GM21723 (cell line): ENCODE measurements at regions not wholly inside any gene's neighbourhood (a gene's known extent, or its start where the extent isn't known, plus 50 kb on each side); places are given as distances from the start of the nearest gene placed in this dataset.
"Not testable (repeated sequence)": the region's sequence is repeated elsewhere in the genome, so short reads cannot be mapped to it uniquely, and the experiment has no call there.

Experiments used
- ATAC-seq: cut with Tn5 transposase; IDR thresholded peaks from one replicate; pipeline ENCODE4 v1.9.1; 2021; ENCODE audit warnings: mild to moderate bottlenecking, moderate library complexity; ENCODE audit not compliant: unreplicated experiment

- ATAC-seq, result not testable (repeated sequence)
Measured at GRCh38 chr7:89616829-89617228, 537.4 kb upstream of the STEAP1 start.

DNA sequence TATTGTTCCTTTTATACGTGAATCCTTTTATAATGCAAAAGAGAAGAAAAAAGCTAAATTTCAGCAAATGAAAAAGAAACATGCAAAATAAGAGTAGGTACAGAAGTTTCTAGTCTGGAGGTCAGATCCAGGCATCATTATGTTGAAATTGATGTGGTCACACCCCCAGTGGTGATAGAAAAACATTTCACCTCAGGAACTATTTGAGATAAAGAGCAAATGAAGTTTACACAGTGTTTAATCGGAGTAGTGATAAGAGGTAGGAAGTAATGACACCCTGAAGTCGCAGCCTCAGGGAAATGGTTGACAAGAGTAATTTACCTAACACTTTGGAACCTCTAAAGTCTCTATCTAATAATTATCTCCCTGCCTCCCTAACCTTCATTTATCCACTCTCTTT, 536.0 kb upstream of the STEAP1 start:
- no peak for ATAC-seq

- ATAC-seq, result no peak
Measured at GRCh38 chr7:89621925-89622641, 532.2 kb upstream of the STEAP1 start.

DNA sequence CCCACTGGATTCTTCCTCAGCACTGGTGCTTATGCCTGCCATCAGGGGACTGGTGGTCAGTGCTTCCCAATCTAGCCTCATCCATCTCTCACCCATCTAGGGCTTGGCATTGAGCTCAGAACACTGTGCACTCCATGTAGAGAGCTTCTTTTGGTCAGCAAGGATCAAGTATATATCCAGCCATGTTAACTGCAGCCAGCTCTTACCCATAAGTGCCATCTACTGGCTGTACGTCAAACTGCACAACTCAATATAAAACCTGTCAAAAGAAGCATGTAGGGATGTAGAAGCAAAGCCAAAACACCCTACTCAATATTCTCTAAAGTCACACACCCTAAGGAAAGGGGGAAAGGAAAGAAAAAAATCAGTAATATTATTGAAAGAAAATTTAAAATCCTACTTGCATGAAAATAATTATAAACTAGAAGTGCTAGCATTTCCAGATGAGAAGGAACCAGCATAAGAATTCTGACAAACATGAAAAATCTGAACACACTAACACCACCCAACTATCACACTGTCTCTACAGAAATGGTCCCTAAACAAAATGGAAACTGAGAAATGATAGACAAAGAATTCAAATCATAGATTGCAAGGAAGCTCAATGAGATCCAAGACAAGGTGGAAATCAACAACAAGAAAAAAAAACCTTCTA, 531.1 kb upstream of the STEAP1 start:
- ATAC-seq, result peak; percentile 90

- not testable (repeated sequence) for ATAC-seq
Measured at GRCh38 chr7:89624155-89624554, 530.1 kb upstream of the STEAP1 start.

DNA sequence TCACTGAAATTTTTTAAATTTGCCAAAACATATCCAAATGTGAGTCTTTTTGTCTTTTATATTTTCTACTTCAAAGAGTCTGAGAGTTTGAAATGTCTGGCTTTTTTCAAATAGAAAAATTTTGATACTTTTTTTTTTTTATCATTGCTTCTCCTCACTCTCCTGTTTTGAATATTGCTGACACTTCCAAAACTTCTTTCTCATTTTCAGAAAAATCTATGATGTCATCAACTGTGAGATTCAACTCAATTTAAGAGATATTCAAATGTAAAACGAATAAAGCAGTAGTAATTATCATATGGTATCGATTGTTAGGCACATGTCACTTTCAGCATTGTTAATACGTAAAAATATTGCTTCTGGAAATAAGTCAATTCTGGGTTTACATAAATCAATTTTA, 505.8 kb upstream of the STEAP1 start:
- ATAC-seq, result no peak

GRCh38 chr7:89655946-89656345, 498.3 kb upstream of the STEAP1 start:
- ATAC-seq, result no peak

DNA sequence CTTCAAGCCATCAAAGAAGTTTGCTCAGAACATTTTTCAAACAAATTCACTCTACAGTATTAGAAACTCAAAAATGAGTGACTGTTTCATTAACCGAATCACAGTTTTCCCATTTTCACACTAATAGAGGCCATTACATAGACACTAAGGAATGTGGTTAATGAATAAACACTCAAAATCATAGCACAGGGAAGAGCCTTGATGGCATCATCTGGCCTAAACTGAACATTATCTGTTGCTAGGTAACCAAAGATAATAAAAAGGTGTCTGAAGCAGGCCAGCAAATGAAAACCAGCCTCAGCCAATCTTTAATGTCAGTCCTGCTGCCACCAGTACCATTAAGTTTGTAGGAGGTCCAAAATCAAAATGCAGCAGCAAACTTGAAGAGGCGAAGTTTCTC, 492.4 kb upstream of the STEAP1 start:
- ATAC-seq, result no peak

- no peak for ATAC-seq
Measured at GRCh38 chr7:89666136-89666835, 488.0 kb upstream of the STEAP1 start.

DNA sequence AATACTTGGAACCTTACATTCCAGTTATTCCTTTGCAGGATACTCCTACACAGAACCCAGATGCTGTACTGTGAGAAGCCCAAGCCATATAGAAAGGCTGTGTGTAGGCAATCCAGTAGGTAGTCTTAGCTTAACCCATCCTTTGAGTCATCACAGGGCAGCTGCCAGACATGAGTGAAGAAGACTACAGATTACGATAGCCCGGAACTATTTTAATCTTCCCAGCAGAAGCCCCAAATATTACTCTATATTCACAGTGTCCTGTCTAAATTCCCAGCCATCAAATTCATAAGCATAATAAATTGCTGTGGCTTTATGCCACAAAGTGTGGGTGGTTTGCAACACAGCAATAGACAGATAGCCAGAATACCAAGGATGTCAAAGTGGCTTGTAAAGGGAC, 474.1 kb upstream of the STEAP1 start:
- ATAC-seq, result no peak

- ATAC-seq, result no peak
Measured at GRCh38 chr7:89681448-89681847, 472.8 kb upstream of the STEAP1 start.

DNA sequence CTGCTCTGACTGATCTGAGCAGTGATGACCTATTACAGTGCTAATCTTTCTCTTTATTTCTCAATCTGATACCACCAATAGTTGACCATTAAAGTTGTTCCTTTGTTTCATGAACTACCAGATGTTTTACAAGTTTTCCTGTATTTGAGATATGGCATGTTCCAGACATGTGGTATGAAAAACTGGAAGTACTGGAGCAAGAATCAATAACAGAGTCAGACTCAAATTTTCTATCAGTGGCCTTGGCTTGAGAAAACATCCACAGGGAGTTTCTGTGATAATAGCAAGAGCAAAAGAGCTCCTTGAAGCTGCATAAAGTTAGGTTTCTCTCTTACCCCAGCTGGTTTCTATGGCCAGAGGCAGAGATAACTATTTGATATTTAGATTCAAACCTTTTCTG, 469.0 kb upstream of the STEAP1 start:
- ATAC-seq, result no peak

DNA sequence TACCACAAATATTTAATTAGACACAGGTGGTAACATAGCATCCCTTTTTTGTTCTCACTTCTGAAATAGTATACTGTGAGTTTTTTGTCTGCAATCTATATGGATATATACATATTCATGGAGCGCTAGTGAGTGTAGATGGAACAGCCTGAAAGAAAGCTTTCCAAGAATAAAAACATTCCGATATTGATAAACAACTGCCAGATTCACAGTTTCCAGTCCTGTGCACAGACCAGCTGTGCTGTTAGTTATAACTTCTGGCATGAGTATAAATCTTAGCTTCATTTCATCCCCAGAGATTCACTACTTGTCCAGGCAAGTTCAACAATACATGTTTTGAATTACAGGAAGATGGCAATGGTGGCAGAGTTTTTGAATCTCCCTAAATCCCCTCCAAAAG, 467.1 kb upstream of the STEAP1 start:
- no peak for ATAC-seq

- ATAC-seq, result no peak
Measured at GRCh38 chr7:89695241-89695640, 459.0 kb upstream of the STEAP1 start.

DNA sequence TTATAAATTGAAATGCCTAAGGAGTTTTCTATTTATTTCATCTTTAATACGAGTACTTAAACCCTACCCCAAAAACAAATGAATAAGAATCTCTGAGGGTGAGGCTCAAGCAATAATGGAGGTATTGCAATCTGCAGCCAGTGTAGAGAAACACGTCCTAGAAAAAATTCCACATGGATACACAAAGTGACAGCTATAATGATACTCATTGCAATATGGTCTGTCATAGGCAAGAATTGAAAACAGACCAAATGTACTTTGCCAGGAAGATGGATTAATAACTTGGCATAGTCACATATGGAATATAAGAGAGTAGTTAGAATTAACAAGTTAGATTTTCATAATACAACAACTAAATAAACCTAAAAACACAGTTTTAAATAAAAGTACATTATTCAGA, 440.1 kb upstream of the STEAP1 start:
- no peak for ATAC-seq

GRCh38 chr7:89718941-89719340, 435.3 kb upstream of the STEAP1 start:
- not testable (repeated sequence) for ATAC-seq

DNA sequence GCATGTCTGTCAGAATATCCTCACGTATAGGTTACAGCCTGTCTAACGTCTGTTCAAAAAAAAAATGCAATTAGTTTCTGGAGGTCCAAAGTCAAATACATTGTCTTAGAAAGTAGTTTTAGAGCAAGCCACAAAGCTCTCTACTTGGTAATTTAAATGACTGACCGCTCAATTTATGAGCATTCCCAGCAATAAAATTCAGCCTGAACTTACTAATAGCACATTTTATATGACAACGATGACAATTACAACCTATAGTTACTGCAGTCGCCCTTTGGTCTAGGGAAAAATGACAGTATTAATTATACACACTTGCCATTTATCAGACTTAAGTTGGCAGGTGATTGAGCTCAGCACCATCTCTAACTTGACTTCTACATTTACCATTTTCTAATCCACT, 425.8 kb upstream of the STEAP1 start:
- ATAC-seq, result no peak

- ATAC-seq, result no peak
Measured at GRCh38 chr7:89731751-89732445, 422.4 kb upstream of the STEAP1 start.

GRCh38 chr7:89738549-89738948, 415.7 kb upstream of the STEAP1 start:
- no peak for ATAC-seq

- no peak for ATAC-seq
Measured at GRCh38 chr7:89757910-89758309, 396.4 kb upstream of the STEAP1 start.

- no peak for ATAC-seq
Measured at GRCh38 chr7:89760690-89761089, 393.6 kb upstream of the STEAP1 start.

DNA sequence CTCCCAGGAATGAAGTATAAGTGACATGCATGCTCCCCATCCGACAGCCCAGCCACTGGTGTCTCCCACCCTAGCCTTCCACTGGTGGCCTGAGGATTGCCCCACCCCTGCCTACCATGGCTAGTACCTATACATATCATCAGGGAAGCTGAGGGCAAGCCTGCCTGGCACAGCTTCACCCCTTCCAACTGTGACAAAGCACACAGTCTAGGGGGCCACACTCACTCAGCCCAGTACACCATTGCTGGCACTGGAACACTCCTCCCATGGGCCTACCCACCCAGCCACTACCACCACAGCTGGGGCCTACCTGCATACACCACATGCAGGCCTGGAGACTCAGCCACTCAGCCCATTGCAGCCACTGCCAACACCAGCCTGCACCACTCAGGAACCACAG, 393.1 kb upstream of the STEAP1 start:
- ATAC-seq, result no peak
